ENCODE measurements at regions not wholly inside any gene's neighbourhood (a gene's known extent, or its start where the extent isn't known, plus 50 kb on each side); places are given as distances from the start of the nearest gene placed in this dataset.
"Not testable (repeated sequence)": the region's sequence is repeated elsewhere in the genome, so short reads cannot be mapped to it uniquely, and the experiment has no call there.

GRCh38 chr6:82118150-82118562 lies 129.4 kb downstream of the IBTK start:
- FAIRE-seq (no peak), DNase-seq (ENCODE audit: extremely low spot score, insufficient read length, low read depth) (no peak)

- FAIRE-seq (no peak), DNase-seq (ENCODE audit: extremely low spot score, insufficient read length, low read depth) (no peak)
These were observed 132.8 kb downstream of the IBTK start for GRCh38 chr6:82114748-82115147.

GRCh38 chr6:82113231-82113630 lies 134.3 kb downstream of the IBTK start:
- DNase-seq (ENCODE audit: extremely low spot score, insufficient read length, low read depth) (no peak), FAIRE-seq (no peak)

GRCh38 chr6:82111818-82112217 lies 135.7 kb downstream of the IBTK start:
- no peak for DNase-seq (ENCODE audit: extremely low spot score, insufficient read length, low read depth)
- no peak for FAIRE-seq

GRCh38 chr6:82111114-82111513 lies 136.4 kb downstream of the IBTK start:
- DNase-seq (ENCODE audit: extremely low spot score, insufficient read length, low read depth) (no peak), FAIRE-seq (no peak)

- not testable (repeated sequence) for DNase-seq (ENCODE audit: extremely low spot score, insufficient read length, low read depth); FAIRE-seq
These were observed 144.4 kb downstream of the IBTK start for GRCh38 chr6:82103171-82103570.

GRCh38 chr6:82101374-82102114 lies 146.0 kb downstream of the IBTK start:
- DNase-seq (ENCODE audit: extremely low spot score, insufficient read length, low read depth); FAIRE-seq: not testable (repeated sequence)

- DNase-seq (ENCODE audit: extremely low spot score, insufficient read length, low read depth); FAIRE-seq: not testable (repeated sequence)
These were observed 146.8 kb downstream of the IBTK start for GRCh38 chr6:82100763-82101162.

GRCh38 chr6:82097676-82098075 lies 149.9 kb downstream of the IBTK start:
- DNase-seq (ENCODE audit: extremely low spot score, insufficient read length, low read depth): no peak
- FAIRE-seq: no peak

- no peak for DNase-seq (ENCODE audit: extremely low spot score, insufficient read length, low read depth)
- no peak for FAIRE-seq
These were observed 152.5 kb downstream of the IBTK start for GRCh38 chr6:82095091-82095490.

GRCh38 chr6:82094166-82094806 lies 153.3 kb downstream of the IBTK start:
- FAIRE-seq: no peak
- DNase-seq (ENCODE audit: extremely low spot score, insufficient read length, low read depth): no peak

GRCh38 chr6:82088978-82089771 lies 158.4 kb downstream of the IBTK start:
- DNase-seq (ENCODE audit: extremely low spot score, insufficient read length, low read depth): no peak
- no peak for FAIRE-seq

GRCh38 chr6:82086944-82087343 lies 160.6 kb downstream of the IBTK start:
- no peak for DNase-seq (ENCODE audit: extremely low spot score, insufficient read length, low read depth)
- no peak for FAIRE-seq

- DNase-seq (ENCODE audit: extremely low spot score, insufficient read length, low read depth): no peak
- no peak for FAIRE-seq
These were observed 161.8 kb downstream of the IBTK start for GRCh38 chr6:82085701-82086100.

GRCh38 chr6:82084324-82084920 lies 163.1 kb downstream of the IBTK start:
- DNase-seq (ENCODE audit: extremely low spot score, insufficient read length, low read depth) (no peak), FAIRE-seq (no peak)

GRCh38 chr6:82083646-82084045 lies 163.9 kb downstream of the IBTK start:
- DNase-seq (ENCODE audit: extremely low spot score, insufficient read length, low read depth) (no peak), FAIRE-seq (no peak)

GRCh38 chr6:82080767-82081166 lies 166.8 kb downstream of the IBTK start:
- no peak for DNase-seq (ENCODE audit: extremely low spot score, insufficient read length, low read depth)
- no peak for FAIRE-seq

- DNase-seq (ENCODE audit: extremely low spot score, insufficient read length, low read depth): no peak
- FAIRE-seq: no peak
These were observed 169.1 kb downstream of the IBTK start for GRCh38 chr6:82078286-82078908.

GRCh38 chr6:82076916-82077315 lies 170.6 kb downstream of the IBTK start:
- DNase-seq (ENCODE audit: extremely low spot score, insufficient read length, low read depth) (no peak), FAIRE-seq (no peak)

GRCh38 chr6:82074556-82074955 lies 173.0 kb downstream of the IBTK start:
- no peak for DNase-seq (ENCODE audit: extremely low spot score, insufficient read length, low read depth)
- no peak for FAIRE-seq
